ENCODE measurements at regions not wholly inside any gene's neighbourhood (a gene's known extent, or its start where the extent isn't known, plus 50 kb on each side); places are given as distances from the start of the nearest gene placed in this dataset.

DNA sequence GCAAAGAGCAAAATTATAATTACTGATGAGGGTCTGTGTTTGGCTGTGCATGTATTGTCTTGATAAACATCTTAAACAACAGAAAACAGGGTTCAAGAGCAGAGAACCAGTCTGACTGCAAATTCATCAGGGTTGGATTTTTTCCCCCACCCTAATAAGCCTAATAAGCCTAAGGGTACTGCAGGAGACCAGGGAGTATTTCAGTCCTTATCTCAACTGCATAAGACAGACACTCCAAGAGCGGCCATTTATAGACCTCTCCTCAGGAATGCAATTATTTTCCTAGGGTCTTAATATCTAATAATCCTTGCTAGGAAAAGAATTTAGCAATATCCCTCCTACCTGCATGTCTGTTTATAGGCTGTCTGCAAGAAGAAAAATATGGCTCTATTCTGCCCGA, 2011.5 kb upstream of the PCDH20 start:
- H3K4me3 ChIP-seq (ENCODE audit: low read depth, low read length), result no peak overlapping the region
- DNase-seq (ENCODE audit: low read depth), result no peak
- TF ChIP-seq, protein P1, sequence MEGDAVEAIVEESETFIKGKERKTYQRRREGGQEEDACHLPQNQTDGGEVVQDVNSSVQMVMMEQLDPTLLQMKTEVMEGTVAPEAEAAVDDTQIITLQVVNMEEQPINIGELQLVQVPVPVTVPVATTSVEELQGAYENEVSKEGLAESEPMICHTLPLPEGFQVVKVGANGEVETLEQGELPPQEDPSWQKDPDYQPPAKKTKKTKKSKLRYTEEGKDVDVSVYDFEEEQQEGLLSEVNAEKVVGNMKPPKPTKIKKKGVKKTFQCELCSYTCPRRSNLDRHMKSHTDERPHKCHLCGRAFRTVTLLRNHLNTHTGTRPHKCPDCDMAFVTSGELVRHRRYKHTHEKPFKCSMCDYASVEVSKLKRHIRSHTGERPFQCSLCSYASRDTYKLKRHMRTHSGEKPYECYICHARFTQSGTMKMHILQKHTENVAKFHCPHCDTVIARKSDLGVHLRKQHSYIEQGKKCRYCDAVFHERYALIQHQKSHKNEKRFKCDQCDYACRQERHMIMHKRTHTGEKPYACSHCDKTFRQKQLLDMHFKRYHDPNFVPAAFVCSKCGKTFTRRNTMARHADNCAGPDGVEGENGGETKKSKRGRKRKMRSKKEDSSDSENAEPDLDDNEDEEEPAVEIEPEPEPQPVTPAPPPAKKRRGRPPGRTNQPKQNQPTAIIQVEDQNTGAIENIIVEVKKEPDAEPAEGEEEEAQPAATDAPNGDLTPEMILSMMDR (conservative IDR thresholded peaks at IDR 0.05; ENCODE audit: low read depth, low read length), result no peak

DNA sequence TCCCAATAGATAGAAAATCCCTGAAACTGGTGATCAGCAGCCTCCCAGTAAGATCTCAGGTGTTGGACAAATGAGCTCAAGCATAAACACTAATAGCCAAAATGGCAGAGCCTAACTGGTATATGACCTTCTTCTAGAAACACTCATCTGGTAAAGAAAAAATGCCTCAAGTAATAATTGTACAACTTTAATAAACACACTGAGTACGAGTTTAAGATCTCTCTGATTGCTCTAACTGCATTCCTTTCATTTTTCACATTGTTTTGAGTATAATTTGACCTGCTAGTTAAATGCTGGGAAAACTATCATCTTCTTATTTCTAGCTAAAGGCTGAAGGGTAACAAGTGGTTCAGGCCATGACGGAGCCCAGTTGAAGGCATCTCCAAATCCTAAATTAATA, 2009.5 kb upstream of the PCDH20 start:
- peak; percentile 15 for DNase-seq (ENCODE audit: low read depth)
- H3K4me3 ChIP-seq (ENCODE audit: low read depth, low read length), result no peak overlapping the region
- TF ChIP-seq, protein P1 (conservative IDR thresholded peaks at IDR 0.05; ENCODE audit: low read depth, low read length), result no peak

DNA sequence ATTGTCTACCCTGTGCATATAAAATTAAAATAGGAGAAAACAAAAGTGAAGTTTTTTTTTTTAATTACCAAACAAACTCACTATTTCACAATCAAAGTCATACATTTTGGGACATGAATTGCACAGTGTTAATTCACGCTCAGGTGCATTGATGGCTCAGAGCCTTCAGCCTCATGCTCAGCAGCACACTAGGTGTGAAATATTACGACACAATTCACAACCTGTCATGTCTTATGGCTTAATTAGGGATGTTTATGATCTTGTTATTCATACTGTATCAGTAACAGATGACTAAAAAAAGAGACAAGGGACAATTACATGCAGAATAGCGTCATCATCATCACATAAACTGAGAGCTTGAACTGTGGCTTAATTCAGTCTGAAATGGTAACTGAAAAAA, 2005.5 kb upstream of the PCDH20 start:
- no peak overlapping the region for H3K4me3 ChIP-seq (ENCODE audit: low read depth, low read length)
- TF ChIP-seq, protein P1 (conservative IDR thresholded peaks at IDR 0.05; ENCODE audit: low read depth, low read length), result no peak
- DNase-seq (ENCODE audit: low read depth), result no peak

DNA sequence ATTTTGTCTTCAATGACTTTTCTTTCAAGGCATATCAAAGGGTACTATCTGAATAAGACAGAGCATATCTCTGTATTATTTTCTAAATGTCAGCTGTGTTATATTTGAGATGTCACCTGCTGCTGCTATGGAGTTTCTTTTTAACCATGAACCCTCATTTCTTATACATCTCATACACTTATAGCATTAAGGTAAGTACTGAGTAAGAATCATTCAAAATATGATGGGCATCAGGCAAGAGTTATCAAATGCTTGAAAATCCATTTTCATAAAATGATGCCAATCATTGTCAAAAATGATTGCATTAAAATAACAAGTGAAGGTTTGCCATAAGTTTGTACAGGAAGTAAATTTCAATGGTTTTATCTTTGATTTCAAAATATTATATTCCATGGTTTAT, 2005.0 kb upstream of the PCDH20 start:
- no peak overlapping the region for H3K4me3 ChIP-seq (ENCODE audit: low read depth, low read length)
- no peak for DNase-seq (ENCODE audit: low read depth)
- TF ChIP-seq, protein P1 (conservative IDR thresholded peaks at IDR 0.05; ENCODE audit: low read depth, low read length), result no peak

DNA sequence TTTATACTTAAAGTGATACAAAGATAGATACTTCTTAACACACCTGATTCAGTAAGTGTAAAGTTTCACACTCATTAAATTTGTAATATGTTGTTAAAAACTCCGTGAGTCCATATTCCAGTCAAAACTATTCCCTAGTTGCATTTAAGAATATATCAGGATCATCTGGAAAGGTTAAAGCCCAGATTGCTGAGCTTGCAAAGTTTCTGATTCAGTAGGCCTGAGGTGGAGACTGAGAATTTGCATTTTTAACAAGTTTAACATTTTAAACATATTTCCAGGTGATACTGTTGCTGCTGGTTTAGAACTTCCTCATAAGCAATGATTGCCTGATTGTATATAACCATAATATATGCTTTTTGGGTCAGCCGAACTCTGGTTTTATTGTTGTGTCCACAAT, 1998.6 kb upstream of the PCDH20 start:
- DNase-seq (ENCODE audit: low read depth), result no peak
- TF ChIP-seq, protein P1 (conservative IDR thresholded peaks at IDR 0.05; ENCODE audit: low read depth, low read length), result no peak
- no peak overlapping the region for H3K4me3 ChIP-seq (ENCODE audit: low read depth, low read length)

DNA sequence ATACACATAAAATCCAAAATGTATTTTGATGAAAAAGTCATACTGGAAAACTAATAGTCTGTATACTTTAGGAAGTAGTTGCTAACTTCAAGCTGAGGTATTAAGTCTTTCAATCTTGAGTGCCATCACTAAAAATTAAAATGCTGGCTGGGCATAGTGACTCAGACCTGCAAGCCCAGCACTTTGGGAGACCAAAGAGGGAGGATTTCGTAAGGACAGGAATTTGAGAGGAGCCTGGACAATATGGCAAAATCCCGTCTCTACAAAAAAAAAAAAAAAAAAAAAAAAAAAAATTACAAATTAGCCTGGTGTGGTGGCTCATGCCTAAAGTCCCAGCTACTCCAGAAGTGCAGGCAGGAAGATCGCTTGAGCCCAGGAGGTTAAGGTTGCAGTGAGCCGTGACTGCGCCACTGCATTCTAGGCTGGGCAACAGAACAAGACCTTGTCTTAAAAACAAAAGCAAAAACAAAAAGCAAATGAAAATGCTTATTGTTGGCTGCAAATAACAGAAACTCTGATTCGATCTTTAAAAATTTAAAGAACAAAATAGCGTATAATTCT, 1994.2 kb upstream of the PCDH20 start:
- no peak for DNase-seq (ENCODE audit: low read depth)
- TF ChIP-seq, protein P1 (conservative IDR thresholded peaks at IDR 0.05; ENCODE audit: low read depth, low read length), result no peak
- no peak overlapping the region for H3K4me3 ChIP-seq (ENCODE audit: low read depth, low read length)
